Brain microvascular endothelial cell (primary cell): ENCODE measurements at regions not wholly inside any gene's neighbourhood (a gene's known extent, or its start where the extent isn't known, plus 50 kb on each side); places are given as distances from the start of the nearest gene placed in this dataset.

Experiments
- DNase-seq: peaks from one replicate; pipeline ENCODE4 v3.0.0-alpha.2; 2020
- H3K27ac ChIP-seq: fragments of 250-450 bp; sonication (Bioruptor Pico); 2 replicates; pipeline ENCODE4 v1.5.1; 2020; ENCODE audit warnings: mild to moderate bottlenecking, moderate library complexity
- H3K27me3 ChIP-seq: fragments of 250-450 bp; sonication (Bioruptor Pico); replicated peaks from 2 replicates; pipeline ENCODE4 v1.5.1; 2020; ENCODE audit warnings: mild to moderate bottlenecking
- H3K36me3 ChIP-seq: fragments of 250-450 bp; sonication (Bioruptor Pico); replicated peaks from 2 replicates; pipeline ENCODE4 v1.5.1; 2020; ENCODE audit warnings: mild to moderate bottlenecking
- H3K4me3 ChIP-seq: 2 replicates; pipeline ENCODE4 v1.5.1; 2011; ENCODE audit warnings: low read depth, mild to moderate bottlenecking, control low read depth, low read length, moderate library complexity
- in situ Hi-C: cut with HindIII; loops from 2 replicates; pipeline ENCODE4 v1.10.0; 2017; ENCODE audit warnings: low sequenced_read_pairs, low pct_ligation_motif_present
- TF ChIP-seq, protein P1 (sequence below): IDR thresholded peaks from 2 replicates; pipeline ENCODE4 v1.5.1; 2011; ENCODE audit warnings: low read depth, mild to moderate bottlenecking, moderate library complexity, low read length, control low read depth, inconsistent platforms; ENCODE audit errors: missing control alignments

DNA sequence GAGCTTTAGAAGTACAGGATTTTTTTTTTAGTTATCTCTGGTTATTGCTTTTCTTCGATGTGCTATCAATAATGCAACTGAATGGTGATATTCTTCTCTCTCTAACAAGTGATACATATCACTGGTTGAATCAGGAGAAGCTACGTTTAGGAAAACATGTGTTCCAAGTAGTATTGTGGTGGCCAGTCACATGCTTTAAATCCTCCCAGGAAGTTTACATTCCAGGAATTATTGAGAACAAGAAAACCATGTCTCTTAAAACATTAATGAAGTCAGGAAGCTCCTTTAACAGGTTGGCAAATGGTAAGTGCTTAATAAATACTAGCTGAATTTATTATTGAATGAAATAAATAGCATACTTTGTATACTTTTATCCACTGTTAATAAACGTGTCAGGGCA lies 371.1 kb downstream of the BCKDHB start:
- H3K27me3 ChIP-seq: no peaks in the 10 kb centered on the region
- H3K4me3 ChIP-seq: no peak overlapping the region
- no peaks in the 10 kb centered on the region for H3K36me3 ChIP-seq
- no peak overlapping the region for H3K27ac ChIP-seq
- in situ Hi-C loops: no loop called here
- DNase-seq: no peak
- TF ChIP-seq, protein P1, sequence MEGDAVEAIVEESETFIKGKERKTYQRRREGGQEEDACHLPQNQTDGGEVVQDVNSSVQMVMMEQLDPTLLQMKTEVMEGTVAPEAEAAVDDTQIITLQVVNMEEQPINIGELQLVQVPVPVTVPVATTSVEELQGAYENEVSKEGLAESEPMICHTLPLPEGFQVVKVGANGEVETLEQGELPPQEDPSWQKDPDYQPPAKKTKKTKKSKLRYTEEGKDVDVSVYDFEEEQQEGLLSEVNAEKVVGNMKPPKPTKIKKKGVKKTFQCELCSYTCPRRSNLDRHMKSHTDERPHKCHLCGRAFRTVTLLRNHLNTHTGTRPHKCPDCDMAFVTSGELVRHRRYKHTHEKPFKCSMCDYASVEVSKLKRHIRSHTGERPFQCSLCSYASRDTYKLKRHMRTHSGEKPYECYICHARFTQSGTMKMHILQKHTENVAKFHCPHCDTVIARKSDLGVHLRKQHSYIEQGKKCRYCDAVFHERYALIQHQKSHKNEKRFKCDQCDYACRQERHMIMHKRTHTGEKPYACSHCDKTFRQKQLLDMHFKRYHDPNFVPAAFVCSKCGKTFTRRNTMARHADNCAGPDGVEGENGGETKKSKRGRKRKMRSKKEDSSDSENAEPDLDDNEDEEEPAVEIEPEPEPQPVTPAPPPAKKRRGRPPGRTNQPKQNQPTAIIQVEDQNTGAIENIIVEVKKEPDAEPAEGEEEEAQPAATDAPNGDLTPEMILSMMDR: no peak

DNA sequence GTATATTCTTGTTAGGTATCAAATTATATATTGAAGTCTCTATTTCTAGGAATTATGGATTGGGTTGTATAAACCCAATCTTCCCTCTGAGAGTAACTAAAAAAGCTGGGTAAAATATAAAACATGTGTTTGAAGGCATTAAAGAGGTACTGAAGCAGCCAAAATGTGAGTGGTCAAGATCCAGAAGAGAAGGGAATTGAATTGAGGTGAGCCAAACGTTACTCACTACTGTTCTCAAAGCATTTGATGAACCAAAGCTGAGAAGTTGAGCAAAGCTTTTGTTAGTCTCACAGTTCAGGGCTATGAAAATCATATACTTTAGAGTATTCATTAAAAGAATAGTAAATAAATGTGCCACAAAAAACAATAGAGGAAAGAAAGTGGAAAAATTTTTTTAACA lies 365.8 kb downstream of the BCKDHB start:
- Histone ChIP-seq H3K4me3 (no peak overlapping the region), H3K27me3 (no peaks in the 10 kb centered on the region), H3K36me3 (no peaks in the 10 kb centered on the region), H3K27ac (no peak overlapping the region)
- no peak for DNase-seq
- TF ChIP-seq, protein P1: no peak
- in situ Hi-C loops: no loop called here

DNA sequence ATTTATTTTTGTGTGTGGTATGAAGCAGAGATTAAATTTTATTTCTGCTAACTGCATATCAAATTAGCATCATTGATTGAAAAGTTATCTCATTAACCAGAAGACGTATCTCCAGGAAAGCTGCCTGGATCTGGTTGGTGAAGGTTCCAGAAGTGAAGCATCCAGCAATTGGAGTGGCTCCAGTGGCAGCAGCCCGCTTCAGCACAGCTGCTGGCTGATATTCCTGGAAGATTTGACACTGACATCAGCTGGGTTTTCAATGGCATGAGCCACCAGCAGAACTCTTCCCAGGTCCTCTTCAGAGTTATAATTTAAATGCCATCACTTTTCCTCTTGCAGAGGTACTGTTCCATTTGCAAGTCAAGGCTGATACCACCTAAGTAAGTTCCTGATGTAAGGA lies 363.5 kb downstream of the BCKDHB start:
- in situ Hi-C loops: no loop called here
- TF ChIP-seq, protein P1: no peak
- Histone ChIP-seq H3K27ac (no peak overlapping the region), H3K27me3 (no peaks in the 10 kb centered on the region), H3K36me3 (no peaks in the 10 kb centered on the region), H3K4me3 (no peak overlapping the region)
- no peak for DNase-seq

DNA sequence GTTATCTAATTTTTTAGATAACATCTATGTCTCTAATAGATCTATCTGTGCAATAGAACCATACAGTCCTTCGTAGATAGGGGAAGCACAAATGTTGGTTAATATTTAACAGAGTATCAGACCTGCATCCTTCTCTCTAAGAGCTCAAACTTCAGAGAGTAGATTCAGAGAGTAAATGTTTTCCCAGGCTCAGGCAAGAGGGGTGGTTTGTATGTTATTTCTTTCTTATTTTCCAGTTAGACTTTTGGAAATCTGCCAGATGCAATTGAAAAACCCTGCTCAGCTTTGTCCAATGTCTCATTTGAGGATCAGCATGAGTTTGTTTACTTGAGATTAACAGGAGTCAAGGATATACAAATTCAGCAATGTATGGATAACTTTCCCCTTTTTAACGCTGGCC lies 361.9 kb downstream of the BCKDHB start:
- TF ChIP-seq, protein P1: no peak
- H3K36me3 ChIP-seq: no peaks in the 10 kb centered on the region
- no peak for DNase-seq
- in situ Hi-C loops: no loop called here
- no peak overlapping the region for H3K4me3 ChIP-seq
- H3K27me3 ChIP-seq: no peaks in the 10 kb centered on the region
- no peak overlapping the region for H3K27ac ChIP-seq

DNA sequence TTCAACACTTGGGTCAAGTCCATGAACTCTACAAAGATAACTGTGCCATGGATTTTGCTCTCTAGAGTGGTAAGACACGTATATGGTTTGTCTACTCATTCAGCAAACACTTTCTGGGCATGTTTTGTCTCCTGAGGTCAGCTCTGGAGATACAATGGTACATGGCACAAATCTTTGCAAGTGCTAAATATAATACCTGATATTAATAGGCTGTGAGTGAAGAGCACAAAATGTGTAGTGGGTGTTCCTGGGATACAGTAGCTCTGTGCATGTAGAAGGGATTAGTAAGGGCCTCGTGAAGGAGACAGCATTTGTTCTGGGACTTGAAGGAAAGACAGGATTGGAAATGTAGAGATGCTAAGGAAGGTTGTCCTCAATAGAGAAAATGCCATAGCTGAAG lies 360.9 kb downstream of the BCKDHB start:
- no peak overlapping the region for H3K4me3 ChIP-seq
- H3K36me3 ChIP-seq: no peaks in the 10 kb centered on the region
- no peaks in the 10 kb centered on the region for H3K27me3 ChIP-seq
- in situ Hi-C loops: no loop called here
- TF ChIP-seq, protein P1: no peak
- no peak overlapping the region for H3K27ac ChIP-seq
- no peak for DNase-seq

DNA sequence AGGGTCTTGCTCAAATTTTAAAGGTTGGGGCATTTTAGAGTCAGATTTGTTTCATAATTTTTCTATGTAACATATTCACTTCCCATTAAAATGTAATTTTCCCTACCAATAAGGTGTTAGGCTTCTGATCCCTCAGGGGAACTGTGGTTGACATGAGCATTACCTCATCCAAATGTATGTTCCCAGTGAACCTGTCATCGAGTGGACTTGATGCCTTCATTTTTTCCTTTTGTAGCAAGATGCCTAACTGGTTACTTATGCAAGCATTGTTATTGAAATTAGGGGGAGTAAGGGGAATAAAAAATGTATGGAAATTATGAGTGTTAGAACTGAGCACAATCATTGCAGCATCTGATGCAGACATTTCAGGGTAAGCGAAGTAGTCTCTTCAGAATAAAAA lies 360.5 kb downstream of the BCKDHB start:
- no peak for DNase-seq
- H3K4me3 ChIP-seq: no peak overlapping the region
- H3K27me3 ChIP-seq: no peaks in the 10 kb centered on the region
- no peak overlapping the region for H3K27ac ChIP-seq
- in situ Hi-C loops: no loop called here
- H3K36me3 ChIP-seq: no peaks in the 10 kb centered on the region
- TF ChIP-seq, protein P1: no peak
